ENCODE measurements at regions not wholly inside any gene's neighbourhood (a gene's known extent, or its start where the extent isn't known, plus 50 kb on each side); places are given as distances from the start of the nearest gene placed in this dataset.

DNA sequence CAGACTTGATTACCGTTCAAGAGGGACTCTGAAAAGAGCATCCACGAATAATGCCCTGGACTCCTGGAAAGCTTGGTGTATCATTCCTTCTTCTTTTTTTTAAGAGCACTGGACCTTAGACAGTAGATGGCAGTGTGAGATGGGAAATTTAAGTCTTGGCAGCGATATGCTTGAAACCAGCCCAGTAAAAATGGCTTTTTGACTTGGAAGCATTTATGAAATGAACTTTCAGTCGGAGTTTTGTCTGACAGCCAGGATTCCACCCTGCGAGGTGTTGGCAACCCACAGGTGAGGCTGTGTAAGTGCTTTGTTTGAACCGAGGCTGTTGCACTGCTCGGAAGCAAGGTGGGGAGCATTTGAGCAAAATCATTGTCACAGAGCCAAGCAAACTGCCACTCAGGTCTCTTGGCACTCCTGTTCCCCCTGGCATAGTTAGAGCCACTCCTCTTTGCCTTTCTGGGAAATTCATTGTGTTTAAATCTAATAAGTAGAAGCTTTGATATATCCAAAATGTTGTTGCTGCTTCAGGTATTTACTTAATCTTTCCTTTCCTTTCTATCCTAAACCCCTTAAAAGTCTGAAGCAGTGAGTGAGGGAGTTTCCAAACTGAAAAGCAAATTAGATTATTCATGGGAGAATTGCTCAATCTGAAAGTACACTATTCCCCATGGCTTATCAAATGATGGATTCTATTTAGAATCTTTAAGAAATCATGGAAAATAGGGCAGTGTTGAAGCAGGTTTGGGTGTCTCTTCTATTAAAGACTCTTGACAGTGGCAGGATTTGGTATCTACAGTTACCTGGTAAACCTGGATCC lies 272.8 kb upstream of the SLC35B3 start:
- no peak for DNase-seq (ENCODE audit: low read depth in 3 of 3, low spot score in 1 of 3)

DNA sequence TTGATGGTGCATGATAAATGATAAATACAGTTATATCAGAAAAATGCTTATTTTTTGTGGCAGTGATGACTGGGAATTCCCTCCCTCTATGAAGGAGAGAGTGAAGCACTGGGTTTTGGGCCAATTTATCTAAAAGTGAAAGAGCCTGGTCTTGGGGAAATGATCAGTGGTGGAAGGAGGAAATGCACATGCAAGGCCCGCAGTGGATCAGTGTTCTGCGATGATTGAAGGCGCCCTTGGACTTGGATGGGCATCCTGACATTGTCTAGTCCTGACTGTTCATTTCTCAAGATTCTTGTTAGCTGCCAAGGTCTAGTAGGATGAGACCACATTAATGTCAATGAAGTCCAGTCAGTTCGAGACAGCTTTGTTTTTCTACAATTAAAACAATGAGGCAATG lies 272.0 kb upstream of the SLC35B3 start:
- no peak for DNase-seq (ENCODE audit: low read depth in 3 of 3, low spot score in 1 of 3)

DNA sequence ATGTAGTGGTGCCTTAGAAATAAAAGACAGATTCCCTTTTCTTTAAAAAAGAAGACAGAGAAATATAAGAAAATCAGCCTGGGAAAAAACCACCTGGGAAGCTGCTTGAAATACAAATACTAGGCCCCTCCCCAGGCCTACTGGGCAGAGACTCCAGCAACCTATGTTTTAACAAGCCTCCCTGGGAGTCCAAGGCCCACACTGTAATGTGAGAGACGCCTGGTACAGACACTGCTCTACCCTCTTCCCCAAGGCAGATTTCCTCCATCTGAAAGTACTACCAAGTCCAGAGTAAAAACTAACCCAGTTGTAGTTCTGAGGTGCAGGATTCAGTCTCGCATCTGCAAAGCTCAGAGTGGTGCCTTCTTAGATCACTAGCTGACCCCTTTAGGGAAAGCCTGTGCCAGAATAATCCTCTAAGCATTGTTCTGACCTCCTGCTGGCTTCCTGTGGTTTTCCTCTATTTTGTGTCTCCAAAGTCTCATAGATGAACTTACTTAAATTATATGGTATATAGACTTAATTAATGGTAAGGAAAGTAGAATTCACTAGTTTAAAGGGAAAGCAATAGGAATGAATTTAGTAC lies 270.2 kb upstream of the SLC35B3 start:
- DNase-seq (ENCODE audit: low read depth in 3 of 3, low spot score in 1 of 3): no peak

DNA sequence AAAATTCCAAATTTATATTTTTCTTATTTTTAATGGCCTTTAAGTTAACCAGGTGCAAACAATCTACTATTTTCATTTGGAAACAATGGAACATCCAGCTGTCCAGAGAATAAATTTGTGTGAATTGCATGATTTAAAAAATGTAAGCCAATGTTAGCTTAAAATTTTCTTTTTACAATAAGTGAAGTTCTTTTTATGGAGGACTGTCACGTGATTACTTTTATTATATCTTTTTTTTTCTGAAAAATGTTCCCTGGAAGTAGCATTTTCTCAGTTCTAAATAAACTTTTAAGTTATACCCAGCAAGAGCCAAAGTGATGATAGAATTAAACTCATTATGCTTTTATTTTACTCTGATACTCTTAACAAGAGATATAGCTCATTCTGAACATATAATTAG lies 267.7 kb upstream of the SLC35B3 start:
- DNase-seq (ENCODE audit: low read depth in 3 of 3, low spot score in 1 of 3): no peak

DNA sequence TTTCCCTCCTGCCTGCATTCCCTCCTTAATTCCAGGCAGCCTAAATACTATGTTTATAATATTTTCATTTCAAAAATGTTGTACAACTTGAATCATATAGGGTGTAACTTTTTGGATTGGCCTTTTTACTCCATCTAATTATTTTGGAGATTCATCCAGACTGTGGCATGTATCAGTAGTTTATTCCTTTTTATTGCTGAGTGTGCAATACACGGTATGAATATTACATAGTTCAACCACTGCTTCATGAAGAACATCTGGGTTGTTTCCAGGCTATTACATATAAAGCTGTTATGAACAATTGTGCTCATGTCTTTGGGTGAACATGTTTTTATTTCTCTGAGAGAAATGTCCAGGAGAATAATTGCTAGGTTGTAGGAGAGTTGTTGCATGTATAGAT lies 253.5 kb upstream of the SLC35B3 start:
- no peak for DNase-seq (ENCODE audit: low read depth in 3 of 3, low spot score in 1 of 3)

DNA sequence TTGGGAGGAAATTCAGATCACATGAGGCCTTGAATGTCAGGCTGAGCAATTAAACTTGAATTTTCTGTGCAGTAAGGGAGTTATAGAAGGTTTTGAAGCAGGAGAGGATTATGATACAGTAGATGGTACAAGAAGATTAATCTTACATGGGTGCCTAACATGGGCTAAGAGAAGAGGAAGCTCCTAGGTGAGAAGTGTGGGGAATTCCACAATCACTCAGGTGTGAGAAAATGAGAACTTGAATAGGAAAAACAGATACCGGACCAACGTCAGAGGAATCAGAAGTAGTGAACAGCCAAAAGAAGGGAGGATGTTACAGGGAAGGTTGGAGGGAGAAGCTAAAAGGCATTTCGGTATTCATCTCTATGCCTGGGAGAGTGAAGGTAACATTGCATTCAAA lies 250.7 kb upstream of the SLC35B3 start:
- DNase-seq (ENCODE audit: low read depth in 3 of 3, low spot score in 1 of 3): no peak

DNA sequence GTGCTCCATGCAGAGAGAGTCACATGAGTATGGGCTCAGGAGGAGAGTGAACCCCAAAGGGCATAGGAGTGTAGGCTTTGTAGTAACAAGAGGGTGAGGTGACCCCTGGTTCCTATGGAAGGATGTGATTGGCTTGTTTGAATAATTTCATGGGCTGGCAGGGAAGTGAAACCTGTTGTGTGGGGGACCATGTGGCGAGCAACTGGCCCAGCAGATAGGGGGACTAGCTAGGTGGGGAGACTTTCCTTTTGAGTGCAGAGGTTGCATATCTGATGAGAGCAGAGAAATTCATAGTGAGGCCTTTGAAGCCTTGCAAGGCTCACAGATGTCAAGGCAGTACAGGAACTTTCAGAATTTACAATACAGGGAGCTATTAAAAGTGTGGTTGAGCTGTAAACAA lies 247.9 kb upstream of the SLC35B3 start:
- DNase-seq (ENCODE audit: low read depth in 3 of 3, low spot score in 1 of 3): no peak

DNA sequence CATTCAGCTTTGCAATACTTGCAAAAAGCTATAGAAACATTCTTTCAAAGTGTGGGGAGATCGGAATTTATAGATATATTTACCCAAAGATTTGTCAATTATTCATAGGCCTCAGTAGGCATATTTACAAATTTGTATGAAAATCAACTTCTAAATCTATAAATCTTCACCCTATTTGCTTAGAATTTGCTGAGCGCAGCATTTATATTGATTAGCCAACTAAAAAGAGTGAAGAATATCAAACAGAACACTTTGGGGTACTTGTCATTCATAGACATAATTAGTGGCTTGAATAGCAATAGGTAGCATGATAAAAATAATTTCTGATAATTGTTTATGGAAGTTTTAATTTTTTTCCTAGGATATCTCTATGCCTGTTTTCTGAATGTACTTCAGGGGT lies 244.5 kb upstream of the SLC35B3 start:
- DNase-seq (ENCODE audit: low read depth in 3 of 3, low spot score in 1 of 3): no peak

DNA sequence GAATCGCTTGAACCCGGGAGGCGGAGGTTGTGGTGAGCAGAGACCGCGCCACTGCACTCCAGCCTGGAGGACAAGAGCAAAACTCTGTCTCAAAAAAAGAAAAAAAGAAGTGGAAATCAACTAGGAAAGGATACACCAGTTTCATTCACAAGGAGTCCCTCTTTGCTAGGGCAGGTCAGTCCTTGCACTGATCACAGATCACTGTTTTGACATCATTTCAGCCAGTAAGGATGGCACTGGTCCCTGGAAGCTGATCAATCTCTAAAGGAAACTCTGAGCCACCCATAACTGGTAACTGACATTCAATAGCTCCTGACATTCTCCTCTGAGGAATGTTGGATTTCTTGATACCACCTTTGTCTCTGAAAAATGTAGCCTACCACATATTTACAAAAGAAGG lies 243.1 kb upstream of the SLC35B3 start:
- no peak for DNase-seq (ENCODE audit: low read depth in 3 of 3, low spot score in 1 of 3)

DNA sequence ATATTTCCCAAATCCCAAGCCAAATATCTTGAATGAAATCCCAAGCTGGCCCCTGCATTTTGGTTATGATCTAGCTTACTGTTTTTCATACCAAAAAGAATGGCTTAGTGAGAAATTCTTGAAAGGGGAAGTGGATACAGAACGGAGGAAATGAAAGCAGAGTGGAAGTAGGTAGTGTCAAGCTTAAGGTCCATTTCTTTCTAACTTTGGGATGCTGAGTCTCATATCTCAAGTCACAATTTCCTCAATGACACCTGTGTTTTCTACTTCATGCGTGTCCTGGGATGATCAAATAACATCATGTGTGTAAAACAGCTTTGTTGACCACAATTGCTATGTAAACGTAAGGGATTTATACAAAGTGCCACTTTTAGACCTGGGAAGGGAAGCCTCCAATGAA lies 238.8 kb upstream of the SLC35B3 start:
- no peak for DNase-seq (ENCODE audit: low read depth in 3 of 3, low spot score in 1 of 3)

DNA sequence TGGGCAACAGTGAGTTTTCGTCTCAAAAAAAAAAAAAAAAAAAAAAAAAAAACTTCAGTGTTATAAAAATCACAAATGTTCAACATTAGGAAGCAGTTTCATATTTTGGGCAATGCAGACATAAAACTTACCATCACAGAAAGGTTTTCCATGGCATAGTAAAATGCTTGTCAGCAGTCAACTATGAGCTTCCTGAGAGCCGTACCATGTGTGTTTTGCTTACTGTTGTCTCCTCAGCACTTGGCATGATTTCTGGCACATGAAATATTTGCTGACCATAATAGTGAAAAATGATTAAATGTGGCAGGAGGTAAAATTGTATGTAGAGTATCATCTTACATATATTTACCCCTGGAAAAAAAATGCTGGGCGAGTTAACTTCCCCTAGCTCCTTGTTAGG lies 237.5 kb upstream of the SLC35B3 start:
- DNase-seq (ENCODE audit: low read depth in 3 of 3, low spot score in 1 of 3): no peak

DNA sequence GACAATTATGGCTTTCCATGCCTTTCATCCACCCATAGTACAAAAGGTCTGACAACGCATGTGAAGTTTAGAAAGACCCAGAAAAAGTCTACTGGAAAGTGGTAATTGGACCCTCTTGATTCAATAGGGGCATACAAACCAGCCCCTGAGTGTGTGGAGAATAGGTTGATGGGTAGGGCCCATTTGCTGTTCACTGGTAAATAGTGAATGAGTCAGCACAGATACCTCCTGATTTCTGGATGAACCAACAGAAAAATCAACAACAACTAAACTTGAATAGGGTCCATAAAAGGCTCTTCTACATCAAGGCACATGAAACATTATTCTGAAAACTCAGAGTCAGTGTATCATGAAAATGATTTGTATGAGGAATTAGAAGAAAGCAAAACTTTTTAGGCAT lies 235.4 kb upstream of the SLC35B3 start:
- no peak for DNase-seq (ENCODE audit: low read depth in 3 of 3, low spot score in 1 of 3)

DNA sequence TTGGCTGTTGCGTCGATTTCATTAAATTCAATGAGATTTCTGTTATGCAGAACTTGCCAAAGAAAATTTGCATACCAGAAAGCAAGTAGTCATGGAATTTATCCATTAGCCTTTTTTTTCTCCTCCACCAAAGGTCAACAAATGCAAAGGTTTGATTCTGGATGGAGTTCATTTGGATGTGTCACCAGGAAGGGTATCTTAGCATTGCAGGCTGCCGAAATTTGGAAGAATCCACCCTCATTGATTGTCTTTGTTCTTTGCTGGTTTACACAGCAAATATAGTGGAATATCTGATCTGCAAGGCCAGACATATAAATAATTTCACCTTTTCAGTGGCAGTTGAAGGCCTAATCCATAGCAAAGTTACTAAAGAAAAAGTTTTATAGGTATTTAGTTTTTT lies 229.4 kb upstream of the SLC35B3 start:
- no peak for DNase-seq (ENCODE audit: low read depth in 3 of 3, low spot score in 1 of 3)

DNA sequence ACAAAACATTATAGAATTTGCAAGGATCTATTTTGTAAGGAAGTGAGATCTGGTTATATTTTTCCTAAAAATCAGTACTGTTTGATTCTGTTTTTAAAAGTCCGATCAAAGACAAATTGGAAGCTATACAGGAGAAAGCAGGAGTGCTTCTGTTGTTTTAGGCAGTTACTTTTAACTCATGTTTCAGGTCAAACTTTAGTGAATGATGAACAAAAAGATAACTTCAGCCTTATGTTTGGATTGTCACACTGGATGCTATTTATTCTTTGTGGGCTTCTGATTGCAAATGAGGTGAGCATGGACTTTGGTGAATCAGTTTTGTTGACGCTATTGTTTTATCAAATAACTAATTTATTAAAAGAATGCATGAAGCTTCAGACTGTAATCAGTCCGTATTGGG lies 228.7 kb upstream of the SLC35B3 start:
- DNase-seq (ENCODE audit: low read depth in 3 of 3, low spot score in 1 of 3): no peak

DNA sequence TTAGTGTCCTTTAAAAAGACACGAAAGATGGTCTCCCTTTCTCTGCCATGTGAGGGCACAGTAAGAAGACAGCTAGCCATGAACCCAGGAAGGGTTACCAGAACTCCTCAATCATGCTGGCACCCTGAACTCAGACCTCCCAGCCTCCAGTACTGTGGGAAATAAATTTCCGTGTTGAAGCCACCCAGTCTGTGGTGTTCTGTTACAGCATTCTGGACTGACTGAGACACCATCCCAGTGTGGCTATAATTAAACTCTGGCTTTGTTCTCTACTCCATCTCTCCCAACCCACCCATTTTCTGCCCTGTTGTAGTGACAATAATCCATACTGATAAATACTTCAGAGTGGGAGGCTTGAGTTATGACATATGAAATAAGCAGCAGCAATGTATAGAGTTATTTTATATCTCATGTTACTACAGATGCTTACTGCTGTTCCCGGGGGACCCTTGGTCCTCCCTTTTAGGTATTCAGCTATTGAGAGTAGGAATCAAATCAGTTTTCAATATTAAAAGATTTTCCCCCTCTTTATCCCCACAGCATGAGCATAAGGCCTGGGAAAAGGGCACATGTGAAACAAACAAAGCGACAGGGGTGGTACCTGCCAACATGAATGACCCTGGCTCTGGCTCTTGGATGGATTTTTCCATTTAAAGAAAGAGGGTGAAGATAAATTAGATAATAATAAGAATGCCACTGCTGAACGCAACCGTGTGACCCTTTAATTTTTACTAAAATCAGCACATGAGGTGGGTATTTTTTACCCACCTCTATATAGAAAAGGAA lies 224.3 kb upstream of the SLC35B3 start:
- no peak for DNase-seq (ENCODE audit: low read depth in 3 of 3, low spot score in 1 of 3)

DNA sequence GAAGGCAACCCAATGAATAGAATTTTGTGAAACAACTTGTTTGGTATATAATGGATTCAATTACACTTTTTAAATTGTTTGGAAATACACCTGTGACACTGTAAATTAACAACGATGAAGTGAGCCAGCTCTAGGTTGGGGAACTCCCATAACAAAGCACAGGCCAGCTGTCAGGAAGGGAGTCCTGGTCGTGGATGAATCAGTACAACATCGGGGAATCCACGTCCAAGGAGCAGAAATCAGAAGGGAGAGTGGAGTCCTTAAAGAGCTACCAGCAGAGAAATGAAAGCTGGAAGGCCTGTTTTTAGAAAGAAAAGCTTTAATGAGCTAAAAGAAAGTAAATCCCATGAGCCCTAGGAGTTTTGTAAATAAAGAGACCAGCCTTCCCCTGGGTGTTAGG lies 223.1 kb upstream of the SLC35B3 start:
- no peak for DNase-seq (ENCODE audit: low read depth in 3 of 3, low spot score in 1 of 3)

DNA sequence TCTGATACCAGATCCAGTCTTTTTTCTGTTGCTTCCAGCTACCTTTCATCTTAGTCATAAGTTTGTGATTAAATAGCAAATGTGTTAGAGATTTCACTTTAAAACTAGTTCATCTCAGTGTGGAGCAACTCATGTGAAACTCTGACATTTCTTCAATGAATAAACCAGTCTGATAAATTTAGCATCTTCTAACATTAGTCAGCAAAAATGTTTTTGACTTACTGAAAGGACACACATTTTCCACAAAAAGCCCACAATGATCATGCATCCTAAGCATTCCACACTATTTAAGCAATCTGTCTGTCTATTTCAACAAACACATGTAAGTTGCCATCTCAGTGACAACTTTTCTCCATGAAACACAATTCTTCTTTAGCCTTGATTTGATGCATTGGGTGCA lies 222.2 kb upstream of the SLC35B3 start:
- no peak for DNase-seq (ENCODE audit: low read depth in 3 of 3, low spot score in 1 of 3)

DNA sequence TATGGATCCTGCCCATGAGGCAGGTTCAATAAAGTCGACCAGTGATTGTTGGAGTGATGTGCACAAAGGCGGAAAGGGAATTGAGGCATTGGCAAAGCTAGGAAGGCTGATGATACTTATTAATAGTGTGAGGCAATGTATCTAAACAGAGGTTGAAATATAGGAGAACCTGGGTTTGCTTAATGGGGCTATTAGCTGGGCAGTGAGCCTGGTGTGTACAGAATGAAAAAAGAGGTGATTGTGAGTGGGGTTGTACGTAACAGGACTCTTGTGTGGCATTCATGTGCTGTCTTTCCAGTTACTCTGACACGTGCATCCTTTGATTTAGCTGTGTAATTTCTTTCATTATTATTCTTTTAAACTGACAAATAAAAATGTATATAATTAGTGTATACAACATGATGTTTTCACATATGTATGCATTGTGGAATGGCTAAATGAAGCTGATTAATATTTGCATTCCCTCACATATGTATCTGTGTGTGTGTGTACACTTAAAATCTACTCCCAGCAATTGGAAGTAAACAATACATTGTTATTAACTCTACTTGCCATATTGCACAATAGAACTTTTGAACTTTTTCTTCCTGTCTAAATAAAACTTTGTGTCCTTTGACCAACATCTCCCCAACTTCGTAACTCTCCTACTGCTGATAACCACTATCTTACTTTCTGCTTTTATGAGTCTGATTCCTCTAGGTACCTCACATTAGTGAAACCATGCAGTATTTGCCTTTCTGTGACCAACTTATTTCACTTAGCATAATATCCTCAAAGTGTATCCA lies 220.5 kb upstream of the SLC35B3 start:
- DNase-seq (ENCODE audit: low read depth in 3 of 3, low spot score in 1 of 3): no peak

DNA sequence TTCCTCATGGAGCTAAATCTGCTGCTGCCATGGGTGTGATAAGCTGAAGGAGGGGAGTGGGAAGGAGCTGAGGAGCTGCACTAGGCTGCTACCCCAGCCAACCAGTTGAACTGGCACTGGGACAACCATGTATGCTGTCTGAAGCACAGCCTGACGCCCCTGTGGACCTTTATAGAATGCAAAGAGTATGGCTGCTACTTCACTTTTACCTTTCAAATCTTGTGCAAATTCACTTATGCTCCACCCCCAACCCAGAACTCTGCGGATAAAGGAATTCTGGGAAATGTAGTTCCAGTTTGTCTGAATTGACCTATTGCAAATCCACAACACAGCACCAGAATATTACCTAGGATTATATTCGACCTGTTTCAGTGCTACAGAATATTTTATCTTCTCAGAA lies 217.4 kb upstream of the SLC35B3 start:
- DNase-seq (ENCODE audit: low read depth in 3 of 3, low spot score in 1 of 3): no peak

DNA sequence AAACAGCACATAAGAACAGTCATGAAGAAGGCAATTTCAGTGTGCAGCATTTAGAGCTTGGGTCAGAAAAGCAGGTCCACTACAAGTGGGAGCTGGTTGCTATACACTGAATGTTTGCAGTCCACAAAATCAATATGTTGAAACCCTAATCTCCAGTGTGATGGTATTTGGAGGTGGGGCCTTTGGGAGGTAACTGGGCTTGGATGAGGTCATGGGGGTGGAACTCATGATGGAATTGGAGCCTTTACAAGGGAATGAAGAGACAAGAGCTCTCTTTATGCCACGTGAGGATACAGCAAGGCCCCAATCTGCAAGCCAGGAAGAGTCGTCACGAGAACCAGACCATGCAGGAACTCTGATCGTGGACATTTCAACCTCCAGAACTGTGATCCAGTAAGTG lies 216.7 kb upstream of the SLC35B3 start:
- no peak for DNase-seq (ENCODE audit: low read depth in 3 of 3, low spot score in 1 of 3)

DNA sequence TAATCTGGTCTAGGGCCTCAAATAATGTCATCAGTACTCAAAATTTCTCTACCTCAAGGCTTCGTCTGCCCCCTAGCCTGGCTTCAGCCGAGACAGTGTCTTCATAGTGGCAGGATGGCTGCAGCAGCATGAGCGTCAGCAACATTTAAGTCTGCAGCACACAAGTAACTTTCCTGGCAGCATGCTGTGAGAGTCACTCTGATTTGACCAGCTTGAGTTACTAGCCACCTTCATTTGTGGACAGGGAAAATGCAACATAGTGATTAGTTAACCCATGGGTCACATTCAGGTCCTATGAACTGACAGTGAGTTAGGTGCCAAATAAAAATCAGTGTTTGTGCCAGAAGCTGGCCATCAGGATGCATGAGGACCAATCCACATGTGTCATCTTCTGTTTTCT lies 209.9 kb upstream of the SLC35B3 start:
- no peak for DNase-seq (ENCODE audit: low read depth in 3 of 3, low spot score in 1 of 3)

DNA sequence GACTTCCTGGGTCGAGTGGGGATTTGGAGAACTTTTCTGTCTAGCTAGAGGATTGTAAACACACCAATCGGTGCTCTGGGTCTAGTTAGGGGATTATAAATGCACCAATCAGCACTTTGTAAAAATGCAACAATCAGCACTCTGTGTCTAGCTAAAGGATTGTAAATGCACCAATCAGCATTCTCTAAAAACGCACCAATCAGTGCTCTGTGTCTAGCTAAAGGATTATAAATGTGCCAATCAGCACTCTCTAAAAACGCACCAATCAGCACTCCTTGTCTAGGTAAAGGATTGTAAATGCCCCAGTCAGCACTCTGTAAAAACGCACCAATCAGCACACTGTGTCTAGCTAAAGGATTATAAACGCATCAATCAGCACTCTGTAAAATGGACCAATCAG lies 209.0 kb upstream of the SLC35B3 start:
- no peak for DNase-seq (ENCODE audit: low read depth in 3 of 3, low spot score in 1 of 3)

Measured in stimulated activated CD4-positive, alpha-beta T cell treated with anti-CD3 and anti-CD28 coated beads, TNF-alpha, amount 100 ng/mL, for 1 hour (primary cell).